ENCODE measurements at regions not wholly inside any gene's neighbourhood (a gene's known extent, or its start where the extent isn't known, plus 50 kb on each side); places are given as distances from the start of the nearest gene placed in this dataset.
A peak's percentile ranks its signal among the peaks of the same experiment; 100 is the strongest.
"Not testable (repeated sequence)": the region's sequence is repeated elsewhere in the genome, so short reads cannot be mapped to it uniquely, and the experiment has no call there.

DNA sequence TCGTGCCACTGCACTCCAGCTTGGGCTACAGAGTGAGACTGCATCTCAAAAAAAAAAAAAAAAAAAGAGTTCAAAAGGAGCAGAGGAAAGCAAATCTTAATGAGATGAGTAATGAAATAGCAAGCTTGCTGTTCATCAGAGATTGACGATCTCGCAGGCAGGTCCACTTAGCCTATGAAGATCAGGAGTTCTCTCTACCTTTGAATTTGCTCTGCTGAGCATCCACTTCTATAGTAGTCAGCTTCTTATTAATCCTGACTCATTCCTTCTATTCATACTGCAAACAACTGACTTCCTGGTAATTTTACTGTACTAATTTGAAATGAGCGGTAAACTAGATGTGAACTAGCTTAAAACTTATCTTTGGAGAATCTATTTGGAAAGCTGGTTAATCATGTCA lies 1014.6 kb downstream of the GATA3 start:
- DNase-seq = no peak

DNA sequence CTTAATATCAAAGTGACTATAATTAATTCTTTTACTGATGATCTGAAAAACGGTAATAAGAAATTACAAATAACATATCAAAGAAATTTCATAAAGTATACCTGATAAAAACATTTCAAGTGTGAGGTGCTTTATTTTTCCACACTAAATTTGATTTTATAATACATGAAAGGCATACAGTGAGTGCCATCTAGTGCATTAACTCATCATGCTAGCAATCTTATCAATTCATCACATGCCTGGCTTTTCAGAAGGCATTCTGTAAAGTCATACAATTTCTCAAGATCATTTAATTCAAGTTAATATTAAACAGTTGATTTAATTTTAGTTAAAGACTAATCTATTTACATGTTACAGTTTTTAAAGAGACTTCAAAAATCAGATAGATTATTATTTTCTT lies 1020.9 kb downstream of the GATA3 start:
- DNase-seq = no peak

DNA sequence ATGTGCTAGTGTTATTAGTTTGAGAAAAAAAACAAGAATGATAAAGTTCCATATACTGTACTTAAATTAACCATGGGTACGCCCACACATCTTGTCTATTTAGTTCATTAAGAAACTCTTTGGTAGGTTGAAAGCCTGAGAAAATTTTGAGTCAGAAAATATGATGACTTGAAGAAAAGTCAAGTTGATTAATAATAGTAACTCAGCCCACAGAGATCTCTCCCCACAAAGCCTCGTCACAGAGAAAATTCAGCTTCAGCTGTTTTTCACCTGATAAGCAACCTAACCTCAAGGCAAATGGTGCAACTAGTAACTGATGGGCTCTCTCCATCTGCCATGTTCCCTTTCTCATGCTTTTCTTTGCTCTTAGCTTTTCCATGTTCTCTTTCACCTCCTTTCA lies 1021.6 kb downstream of the GATA3 start:
- no peak for DNase-seq

DNA sequence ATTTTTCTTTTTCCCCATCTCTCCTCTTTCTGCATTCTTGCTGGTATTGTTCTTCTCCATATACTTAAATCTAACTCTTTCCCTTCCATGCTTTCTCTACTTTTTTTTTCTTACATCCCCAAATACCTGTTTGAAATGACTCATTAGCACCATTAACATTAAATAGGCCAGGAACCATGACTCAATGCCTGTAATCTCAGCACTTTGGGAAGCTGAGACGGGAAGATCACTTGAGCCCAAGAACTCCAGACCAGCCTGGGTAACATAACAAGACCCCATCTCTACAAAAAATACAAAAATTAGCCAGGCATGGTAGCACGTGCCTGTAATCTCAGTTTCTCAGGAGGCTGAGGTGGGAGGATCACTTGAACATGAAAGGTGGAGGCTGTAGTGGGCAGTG lies 1026.8 kb downstream of the GATA3 start:
- DNase-seq = no peak

DNA sequence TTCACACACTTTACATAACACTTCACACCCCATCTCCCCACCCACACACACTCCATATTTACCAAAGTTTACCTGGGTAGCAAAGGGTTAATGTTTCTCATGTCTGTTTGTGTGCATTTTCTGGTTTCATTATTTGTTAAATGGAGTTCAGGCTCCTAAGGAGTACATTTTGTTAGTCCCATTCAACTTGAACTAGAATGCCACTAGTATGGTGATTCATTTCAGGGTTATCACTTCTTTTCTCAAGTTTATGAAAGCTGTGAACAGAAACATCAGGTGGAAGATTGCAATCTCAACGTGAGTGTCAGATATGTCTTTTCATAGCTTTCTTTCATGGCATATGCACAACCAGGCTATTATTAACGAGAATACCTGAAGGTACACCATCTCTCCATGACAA lies 1027.5 kb downstream of the GATA3 start:
- DNase-seq = no peak

DNA sequence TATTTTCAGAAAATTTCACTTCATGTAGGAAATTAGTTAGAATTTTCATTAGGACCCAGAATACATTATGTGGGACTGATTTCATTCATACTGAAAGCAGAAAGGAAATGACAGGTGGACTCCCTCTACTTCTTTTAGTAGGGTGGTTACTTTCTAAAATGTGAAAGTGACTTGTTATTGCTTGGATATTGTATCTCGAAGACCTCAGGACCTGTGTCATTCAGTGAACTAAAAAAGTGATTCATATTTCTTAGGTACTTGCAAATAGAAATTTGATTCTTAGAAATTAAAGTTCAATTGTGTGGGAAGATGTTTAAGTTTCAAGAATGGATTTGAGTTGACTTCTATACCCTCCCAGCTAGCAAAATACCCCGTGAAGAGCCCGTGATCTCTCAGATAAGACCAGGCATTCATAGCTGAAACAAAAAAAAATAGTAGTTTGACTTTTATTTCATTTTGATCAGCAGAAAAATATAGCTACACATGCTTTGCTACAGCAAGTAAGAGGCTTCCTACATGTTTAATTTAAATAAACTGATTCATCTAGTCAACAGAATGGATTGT lies 1037.1 kb downstream of the GATA3 start:
- peak in 1 of 5 donors; percentile 8 for DNase-seq

DNA sequence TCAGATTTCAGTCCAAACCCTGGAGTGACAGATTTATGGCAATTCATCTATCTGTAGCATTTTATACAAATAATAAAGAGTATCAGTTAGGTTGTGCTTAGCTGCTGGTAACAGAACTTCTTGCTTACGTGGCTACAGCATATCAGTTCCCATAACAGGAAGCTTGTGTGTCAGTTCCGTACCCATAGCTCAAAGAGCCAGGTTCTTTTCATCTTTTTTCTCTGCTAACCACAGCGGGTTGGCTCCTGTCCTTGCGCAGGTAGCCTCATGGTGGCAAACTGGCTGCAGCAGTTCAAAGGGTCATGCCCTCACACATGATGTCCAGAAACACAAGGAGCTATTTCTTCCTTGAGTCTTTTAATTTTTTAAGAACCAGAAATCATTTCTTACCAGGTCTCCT lies 1041.8 kb downstream of the GATA3 start:
- DNase-seq = peak in 4 of 5 donors; percentile 8 to 40 (median 14)

DNA sequence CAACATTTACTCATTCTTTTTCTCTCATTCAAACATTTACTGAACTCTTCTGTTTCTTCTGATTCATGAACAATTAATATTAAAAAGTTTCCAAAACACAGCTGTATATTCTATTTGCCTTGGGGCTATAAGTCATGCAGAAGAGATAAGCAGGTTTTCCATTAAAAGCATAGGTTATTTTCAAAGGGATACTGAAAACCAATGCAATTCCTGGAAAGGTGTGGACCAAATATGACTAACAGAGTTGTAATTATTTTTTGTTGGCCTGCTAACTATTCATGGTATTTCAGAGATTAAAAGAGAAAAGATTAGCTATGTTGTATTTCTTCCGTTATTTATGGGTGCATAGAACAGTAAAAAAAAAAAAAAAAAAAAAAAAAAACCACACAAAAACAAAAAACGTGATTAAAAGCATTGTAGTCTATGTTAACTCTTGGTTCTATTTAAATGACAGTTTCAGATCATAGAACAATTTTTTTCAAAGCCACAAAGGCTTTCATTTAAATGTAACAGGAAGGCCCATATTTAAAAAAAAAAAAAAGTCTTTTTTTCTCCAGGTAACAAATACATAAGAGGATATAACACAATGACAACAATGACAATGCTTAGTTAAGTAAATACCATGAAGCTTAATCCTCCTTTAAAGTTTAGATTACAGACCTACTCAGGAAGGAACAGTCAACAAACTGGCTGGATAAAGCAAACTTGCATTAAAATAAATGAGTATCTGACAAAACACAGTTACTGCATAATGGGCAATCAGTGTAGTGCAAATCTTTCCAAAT lies 1042.9 kb downstream of the GATA3 start:
- no peak for DNase-seq

DNA sequence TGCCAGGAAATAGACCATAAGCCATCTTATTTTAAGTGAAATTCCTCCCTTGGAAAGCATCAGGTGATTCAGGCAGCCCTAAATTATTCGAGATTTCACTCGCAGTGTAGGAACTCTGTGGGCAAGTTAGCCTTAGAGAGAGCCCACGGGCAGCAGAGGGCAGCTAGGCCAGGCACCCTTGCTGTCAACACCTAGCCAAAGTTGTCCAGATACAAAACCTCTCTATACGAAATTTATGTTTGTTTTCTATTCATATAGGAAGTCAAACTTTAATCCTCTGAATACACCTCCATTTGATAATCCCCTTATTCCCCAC lies 1043.5 kb downstream of the GATA3 start:
- DNase-seq = no peak

DNA sequence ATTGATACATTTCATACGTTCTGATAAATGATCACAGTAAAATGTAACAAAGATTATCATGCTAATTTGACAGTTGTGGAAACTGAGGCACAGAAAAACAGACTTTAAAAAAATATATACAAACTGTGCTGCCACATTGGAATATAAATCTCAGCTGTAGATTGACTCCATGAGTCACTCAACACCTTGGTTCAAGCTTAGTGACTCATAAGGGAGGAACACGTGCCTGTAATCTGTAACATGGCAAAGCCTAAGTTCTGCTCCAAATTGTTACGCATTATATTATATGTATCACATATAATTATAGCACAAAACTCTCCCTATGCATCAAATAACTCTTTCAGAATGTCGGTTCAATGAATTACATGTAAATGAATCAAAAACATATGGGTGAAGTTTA lies 1047.5 kb downstream of the GATA3 start:
- DNase-seq = no peak

DNA sequence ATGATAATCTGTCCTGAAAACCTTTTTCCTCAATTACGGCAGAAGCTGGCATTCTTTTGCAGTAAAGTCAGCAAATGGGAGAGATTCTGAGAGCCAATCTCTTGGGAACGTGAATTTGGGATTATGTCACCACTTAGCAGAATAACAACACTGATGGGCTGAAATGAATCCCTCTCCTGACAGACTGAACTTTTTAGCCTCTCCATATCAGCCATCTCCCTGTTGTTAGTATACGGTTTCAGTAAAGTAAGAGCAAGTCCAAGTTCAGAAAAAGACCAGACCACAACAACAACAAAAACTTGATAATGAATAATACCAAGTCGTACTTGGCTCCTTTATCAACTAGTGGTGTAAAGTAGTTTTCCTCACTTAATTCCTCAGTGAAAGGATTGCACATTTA lies 1048.8 kb downstream of the GATA3 start:
- no peak for DNase-seq

DNA sequence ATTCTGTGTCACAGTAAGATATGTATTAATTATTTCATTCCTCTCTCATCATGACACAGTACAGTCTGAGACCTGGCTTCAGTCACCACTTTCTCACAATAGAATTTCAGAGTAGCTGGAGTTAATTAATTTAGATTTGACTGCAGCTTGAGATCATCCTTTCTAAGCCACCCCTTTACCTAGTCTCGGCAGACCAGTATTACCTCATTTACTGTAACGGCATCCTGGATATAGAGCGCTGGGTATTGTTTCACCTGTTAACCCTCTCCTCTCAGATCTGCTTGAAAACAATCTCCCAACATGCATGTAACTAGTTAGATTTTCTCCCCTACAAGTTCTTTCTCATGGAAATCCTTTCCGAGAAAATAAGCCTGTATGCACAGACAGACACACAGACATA lies 1057.5 kb downstream of the GATA3 start:
- no peak for DNase-seq

DNA sequence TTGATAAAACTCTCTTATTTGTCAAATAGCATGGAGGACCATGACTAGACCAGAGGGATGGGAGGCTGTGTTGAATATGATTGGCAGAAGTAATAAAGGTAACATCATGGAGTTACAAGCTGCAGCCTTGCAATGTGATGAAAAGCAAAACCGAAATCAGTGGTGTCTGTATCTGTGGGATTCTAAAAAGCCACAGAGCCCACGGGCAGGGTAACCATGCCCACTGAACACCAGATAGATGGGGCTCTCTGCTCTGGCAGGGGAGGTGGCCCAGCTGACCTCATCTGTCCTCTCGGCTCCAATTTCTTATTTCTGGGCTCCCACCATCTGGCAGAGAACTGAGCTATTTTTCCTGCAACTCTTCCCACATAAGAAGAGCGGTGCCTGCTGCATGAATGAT lies 1072.2 kb downstream of the GATA3 start:
- no peak for DNase-seq

DNA sequence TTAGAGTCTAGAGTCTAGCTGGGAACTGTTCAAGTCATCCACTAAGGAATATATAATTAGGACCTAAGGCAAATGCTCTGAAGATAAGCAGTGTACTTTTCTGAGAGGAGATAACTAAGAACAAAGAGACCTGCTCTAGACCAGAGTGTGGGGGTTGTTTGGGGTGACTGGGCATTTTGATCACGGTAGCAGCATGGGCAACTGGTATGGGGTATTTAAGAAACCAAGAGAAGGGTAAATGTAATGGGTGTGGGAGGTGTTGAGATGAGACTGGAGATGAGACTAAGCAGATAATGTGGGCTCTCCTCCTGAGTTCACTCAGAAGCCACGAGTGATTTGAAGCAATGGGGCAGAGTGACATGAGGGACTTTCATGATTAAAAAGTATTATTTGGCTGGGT lies 1082.9 kb downstream of the GATA3 start:
- DNase-seq = no peak

DNA sequence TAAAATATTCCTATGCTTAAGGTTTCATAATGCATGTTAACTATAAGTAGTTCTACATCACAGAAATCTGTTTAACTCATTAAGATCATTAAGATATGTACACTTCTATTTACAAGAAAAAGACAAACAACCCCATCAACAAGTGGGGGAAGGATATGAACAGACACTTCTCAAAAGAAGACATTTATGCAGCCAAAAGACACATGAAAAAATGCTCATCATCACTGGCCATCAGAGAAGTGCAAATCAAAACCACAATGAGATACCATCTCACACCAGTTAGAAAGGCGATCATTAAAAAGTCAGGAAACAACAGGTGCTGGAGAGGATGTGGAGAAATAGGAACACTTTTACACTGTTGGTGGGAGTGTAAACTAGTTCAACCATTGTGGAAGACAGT lies 1084.3 kb downstream of the GATA3 start:
- not testable (repeated sequence) for DNase-seq

DNA sequence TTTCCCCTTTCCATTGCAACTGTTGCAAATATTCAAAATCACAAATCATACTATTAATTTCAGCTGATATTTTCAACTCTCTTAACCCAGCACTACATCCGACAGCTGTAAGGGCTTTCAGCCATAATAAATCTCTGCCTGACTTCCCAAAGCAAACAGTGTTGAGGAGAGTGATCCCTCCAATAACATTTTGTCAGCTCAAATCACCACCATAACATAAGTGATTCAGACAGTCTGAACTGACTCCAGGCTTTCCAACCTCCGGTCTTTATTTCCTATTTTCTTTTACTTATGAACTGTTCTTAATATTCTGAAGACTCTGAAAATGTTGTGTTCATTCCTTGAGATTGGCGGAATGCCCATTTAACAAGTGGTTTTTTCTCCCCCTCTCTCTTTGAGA lies 1085.9 kb downstream of the GATA3 start:
- no peak for DNase-seq

DNA sequence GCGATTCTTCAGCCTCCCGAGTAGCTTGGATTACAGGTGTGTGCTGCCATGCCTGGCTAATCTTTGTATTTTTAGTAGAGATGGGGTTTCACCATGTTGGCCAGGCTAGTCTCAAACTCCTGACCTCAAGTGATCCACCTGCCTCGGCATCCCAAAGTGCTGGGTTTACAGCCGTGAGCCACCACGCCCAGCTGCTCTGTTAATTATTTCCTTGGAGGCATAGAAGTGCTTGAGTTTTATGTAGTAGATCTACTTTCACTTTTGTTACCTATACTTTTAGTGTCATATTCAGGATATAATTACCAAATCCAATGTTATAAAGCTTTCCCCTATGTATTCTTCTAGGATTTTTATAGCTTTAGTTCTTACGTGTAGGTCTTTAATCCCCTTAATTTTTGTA lies 1093.0 kb downstream of the GATA3 start:
- no peak for DNase-seq

DNA sequence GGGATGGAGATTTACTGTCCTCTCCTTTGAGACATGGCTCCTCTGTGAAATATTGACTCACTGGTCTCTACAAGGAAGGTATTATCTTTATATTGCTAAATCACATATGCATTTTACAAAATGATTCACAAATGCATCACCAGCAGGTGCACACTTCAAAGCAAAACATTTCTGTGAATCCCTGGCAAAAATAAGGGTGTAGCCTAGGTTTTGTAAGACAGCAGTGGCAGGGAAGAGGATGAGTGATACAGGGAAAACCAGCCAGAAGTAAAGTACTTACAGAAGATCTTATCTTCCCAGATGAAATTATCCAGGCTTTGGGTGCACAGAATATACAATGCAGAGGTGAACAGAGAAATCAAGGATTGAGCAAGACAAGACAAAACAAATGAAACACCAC lies 1094.6 kb downstream of the GATA3 start:
- no peak for DNase-seq

DNA sequence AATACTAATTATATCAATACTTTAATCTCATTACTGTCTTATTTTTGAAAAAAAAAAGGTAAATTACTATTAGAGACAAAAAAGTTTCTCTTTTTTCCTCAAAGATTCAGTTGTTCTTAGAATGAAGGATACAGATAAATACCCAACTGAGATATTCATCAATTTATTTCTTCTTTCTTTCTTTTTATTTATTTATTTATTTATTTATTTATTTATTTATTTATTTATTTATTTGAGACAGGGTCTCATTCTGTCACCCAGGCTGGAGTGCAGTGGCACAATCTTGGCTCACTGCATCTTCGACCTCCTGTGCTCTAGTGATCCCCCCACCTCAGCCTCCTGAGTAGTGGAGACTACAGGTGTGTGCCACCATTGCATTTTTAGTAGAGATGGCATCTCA lies 1098.6 kb downstream of the GATA3 start:
- not testable (repeated sequence) for DNase-seq

DNA sequence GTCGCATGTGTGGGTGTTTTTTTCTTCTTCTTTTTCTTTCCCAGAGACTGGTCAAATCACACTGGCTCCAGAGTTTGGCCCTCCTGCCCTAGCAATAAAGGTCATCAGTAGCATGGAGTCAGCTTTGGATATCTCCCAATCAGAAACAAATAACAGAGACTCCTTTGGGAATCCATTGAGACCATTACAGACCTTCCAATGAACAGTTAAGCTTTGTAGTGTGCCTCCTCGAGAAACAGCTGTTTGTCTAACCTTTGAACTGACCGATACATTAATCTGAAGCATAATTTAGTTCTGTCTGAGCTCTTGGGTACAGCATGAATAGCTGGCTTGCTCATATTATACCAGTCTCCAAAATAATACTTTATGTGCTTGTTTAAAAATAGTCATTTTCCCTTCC lies 1103.2 kb downstream of the GATA3 start:
- no peak for DNase-seq

DNA sequence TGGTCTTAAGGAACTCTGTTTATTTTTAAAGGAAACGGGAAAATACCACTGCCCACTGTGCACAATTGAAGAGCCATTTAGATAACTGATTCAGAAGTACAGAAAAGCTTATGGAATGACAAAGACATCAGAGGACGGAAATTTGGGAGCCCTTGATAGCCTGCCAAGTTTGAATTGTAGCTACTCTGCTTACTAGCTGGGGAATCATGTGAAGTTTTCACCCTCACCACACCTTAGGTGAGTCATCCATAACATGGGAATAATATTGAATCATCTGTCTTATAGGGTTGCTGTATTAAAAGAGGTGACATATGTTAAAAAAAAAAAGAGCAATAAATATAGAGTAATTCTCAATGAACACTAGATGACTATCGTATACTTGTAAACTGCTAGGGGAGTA lies 1104.2 kb downstream of the GATA3 start:
- DNase-seq = no peak

DNA sequence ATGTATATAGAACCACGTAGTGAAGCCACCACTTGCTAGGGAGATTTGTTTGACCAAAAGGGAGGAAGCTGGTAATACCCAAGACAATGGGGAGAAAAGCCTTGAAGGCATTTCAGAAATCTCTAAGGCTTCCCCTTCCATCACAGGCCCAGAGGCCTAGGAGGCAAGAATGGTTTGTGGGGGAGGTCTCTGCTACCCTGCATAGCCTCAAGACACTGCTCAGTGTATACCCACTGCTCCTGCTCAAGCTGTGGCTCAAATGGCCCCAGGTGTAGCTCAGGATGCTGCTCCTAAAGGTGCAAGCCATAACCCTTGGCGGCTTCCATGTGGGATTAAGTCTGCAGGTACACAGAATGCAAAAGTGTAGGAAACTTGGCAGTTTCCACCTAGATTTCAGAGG lies 1105.8 kb downstream of the GATA3 start:
- DNase-seq = no peak

DNA sequence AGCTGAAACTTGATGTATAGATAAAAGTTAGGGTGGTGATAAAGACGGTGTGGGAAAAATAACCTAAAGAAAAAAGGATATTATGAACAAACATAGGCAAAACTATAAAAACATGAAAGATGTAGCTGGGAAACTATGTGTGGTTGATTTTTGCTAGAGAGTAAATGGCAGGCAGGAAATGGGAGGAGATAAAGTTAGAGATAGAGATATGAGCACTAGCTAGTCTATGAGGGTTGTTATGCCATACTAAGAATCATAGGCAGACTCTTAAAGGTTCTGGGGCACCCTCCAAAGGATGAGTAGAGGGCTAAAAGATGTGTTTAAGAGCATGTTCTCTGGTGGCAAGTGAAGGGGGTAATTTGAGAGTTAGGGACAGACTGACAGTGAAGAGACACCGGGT lies 1109.2 kb downstream of the GATA3 start:
- DNase-seq = no peak

DNA sequence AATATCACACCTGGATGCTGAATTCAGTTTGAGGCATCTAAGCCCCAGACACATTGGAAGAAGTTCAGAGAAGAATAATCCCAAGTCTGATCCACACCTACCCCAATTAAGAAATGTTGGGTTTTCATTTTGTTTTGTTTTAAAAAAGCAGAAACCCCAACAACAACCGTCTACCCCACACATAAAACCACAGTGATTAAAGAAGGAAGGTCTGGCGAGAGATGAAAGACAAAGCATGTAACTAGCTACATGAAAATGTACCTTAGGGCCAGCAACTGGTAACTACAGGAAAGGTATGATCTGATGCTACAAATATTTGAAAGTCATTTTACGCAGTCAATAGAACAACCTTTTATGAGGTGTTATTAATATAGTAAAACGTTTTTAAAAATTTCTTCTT lies 1112.3 kb downstream of the GATA3 start:
- DNase-seq = no peak

DNA sequence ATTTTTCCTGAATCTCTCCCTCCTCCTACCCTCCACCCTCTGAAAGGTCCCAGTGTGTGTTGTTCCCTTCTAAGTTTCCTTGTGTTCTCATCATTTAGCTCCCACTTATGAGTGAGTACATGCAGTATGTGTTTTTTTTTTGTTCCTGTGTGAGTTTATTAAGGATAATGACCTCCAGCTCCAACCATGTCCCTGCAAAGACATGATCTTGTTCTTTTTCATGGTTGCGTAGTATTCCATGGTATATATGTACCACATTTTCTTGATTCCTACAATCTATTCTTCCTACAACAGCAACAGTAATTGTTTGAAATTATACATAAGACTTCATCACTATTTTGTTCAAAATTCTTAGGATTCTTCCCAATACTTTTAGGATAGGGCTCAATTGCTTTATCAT lies 1117.8 kb downstream of the GATA3 start:
- no peak for DNase-seq

Measured in T-helper 1 cell (primary cell).